ENCODE measurements at regions not wholly inside any gene's neighbourhood (a gene's known extent, or its start where the extent isn't known, plus 50 kb on each side); places are given as distances from the start of the nearest gene placed in this dataset.
A peak's percentile ranks its signal among the peaks of the same experiment; 100 is the strongest.

GRCh38 chr5:158276692-158277091 is 417.7 kb upstream of the CLINT1 start:
- peaks cover 12% of the 10 kb centered on the region; the same call in 1 of the 2 replicates for H3K4me1 ChIP-seq (ENCODE audit: insufficient read depth, low read length)
- H3K9me3 ChIP-seq (ENCODE audit: insufficient read depth, low read depth, low read length), result no peaks in the 10 kb centered on the region
- no peak overlapping the region for H3K9ac ChIP-seq (ENCODE audit: low read depth, low read length)
- H3K4me3 ChIP-seq (ENCODE audit: low read length), result no peak overlapping the region
- H3K27me3 ChIP-seq (ENCODE audit: insufficient read depth, low read length), result no peaks in the 10 kb centered on the region
- no peak overlapping the region for H3K27ac ChIP-seq (ENCODE audit: low read length)
- no peaks in the 10 kb centered on the region for H3K36me3 ChIP-seq (ENCODE audit: insufficient read depth, low read depth, low read length)

GRCh38 chr5:158275511-158275910 is 416.6 kb upstream of the CLINT1 start:
- Histone ChIP-seq H3K27me3 (ENCODE audit: insufficient read depth, low read length) (no peaks in the 10 kb centered on the region), H3K9me3 (ENCODE audit: insufficient read depth, low read depth, low read length) (no peaks in the 10 kb centered on the region), H3K36me3 (ENCODE audit: insufficient read depth, low read depth, low read length) (no peaks in the 10 kb centered on the region), H3K27ac (ENCODE audit: low read length) (no peak overlapping the region), H3K9ac (ENCODE audit: low read depth, low read length) (no peak overlapping the region), H3K4me3 (ENCODE audit: low read length) (no peak overlapping the region), H3K4me1 (ENCODE audit: insufficient read depth, low read length) (peaks cover 14% of the 10 kb centered on the region; the same call in 1 of the 2 replicates)

- no peaks in the 10 kb centered on the region for H3K36me3 ChIP-seq (ENCODE audit: insufficient read depth, low read depth, low read length)
Measured at GRCh38 chr5:158273035-158273434, 414.1 kb upstream of the CLINT1 start.

GRCh38 chr5:158272409-158272808 is 413.5 kb upstream of the CLINT1 start:
- H3K4me1 ChIP-seq (ENCODE audit: insufficient read depth, low read length), result peaks cover 14% of the 10 kb centered on the region; the same call in 1 of the 2 replicates
- no peaks in the 10 kb centered on the region; the same call in none of the 2 replicates for H3K9me3 ChIP-seq (ENCODE audit: insufficient read depth, low read depth, low read length)
- no peaks in the 10 kb centered on the region for H3K36me3 ChIP-seq (ENCODE audit: insufficient read depth, low read depth, low read length)
- peak overlapping the region; percentile 17; the same call in 1 of the 2 replicates for H3K4me3 ChIP-seq (ENCODE audit: low read length)
- no peak overlapping the region for H3K27ac ChIP-seq (ENCODE audit: low read length)
- H3K9ac ChIP-seq (ENCODE audit: low read depth, low read length), result no peak overlapping the region
- no peaks in the 10 kb centered on the region for H3K27me3 ChIP-seq (ENCODE audit: insufficient read depth, low read length)

More at GRCh38 chr5:158273035-158273434, 414.1 kb upstream of the CLINT1 start:
- Histone ChIP-seq H3K9me3 (ENCODE audit: insufficient read depth, low read depth, low read length) (no peaks in the 10 kb centered on the region), H3K4me1 (ENCODE audit: insufficient read depth, low read length) (peaks cover 14% of the 10 kb centered on the region; the same call in 1 of the 2 replicates), H3K27ac (ENCODE audit: low read length) (no peak overlapping the region), H3K27me3 (ENCODE audit: insufficient read depth, low read length) (no peaks in the 10 kb centered on the region), H3K9ac (ENCODE audit: low read depth, low read length) (no peak overlapping the region), H3K4me3 (ENCODE audit: low read length) (peak overlapping the region; percentile 17)

GRCh38 chr5:158270996-158271554 is 412.1 kb upstream of the CLINT1 start:
- H3K27me3 ChIP-seq (ENCODE audit: insufficient read depth, low read length), result no peaks in the 10 kb centered on the region
- no peak overlapping the region for H3K9ac ChIP-seq (ENCODE audit: low read depth, low read length)
- H3K9me3 ChIP-seq (ENCODE audit: insufficient read depth, low read depth, low read length), result no peaks in the 10 kb centered on the region; the same call in none of the 2 replicates
- H3K36me3 ChIP-seq (ENCODE audit: insufficient read depth, low read depth, low read length), result no peaks in the 10 kb centered on the region
- H3K4me1 ChIP-seq (ENCODE audit: insufficient read depth, low read length), result peaks cover 14% of the 10 kb centered on the region; the same call in 1 of the 2 replicates
- H3K4me3 ChIP-seq (ENCODE audit: low read length), result no peak overlapping the region
- no peak overlapping the region for H3K27ac ChIP-seq (ENCODE audit: low read length)

GRCh38 chr5:158268286-158268685 is 409.3 kb upstream of the CLINT1 start:
- H3K4me1 ChIP-seq (ENCODE audit: insufficient read depth, low read length), result peaks cover 9% of the 10 kb centered on the region; the same call in 1 of the 2 replicates
- no peak overlapping the region for H3K4me3 ChIP-seq (ENCODE audit: low read length)
- H3K36me3 ChIP-seq (ENCODE audit: insufficient read depth, low read depth, low read length), result no peaks in the 10 kb centered on the region
- no peaks in the 10 kb centered on the region; the same call in none of the 2 replicates for H3K9me3 ChIP-seq (ENCODE audit: insufficient read depth, low read depth, low read length)
- no peaks in the 10 kb centered on the region for H3K27me3 ChIP-seq (ENCODE audit: insufficient read depth, low read length)
- H3K27ac ChIP-seq (ENCODE audit: low read length), result no peak overlapping the region
- no peak overlapping the region for H3K9ac ChIP-seq (ENCODE audit: low read depth, low read length)

- no peaks in the 10 kb centered on the region for H3K27me3 ChIP-seq (ENCODE audit: insufficient read depth, low read length)
- H3K4me3 ChIP-seq (ENCODE audit: low read length), result no peak overlapping the region
- no peaks in the 10 kb centered on the region for H3K36me3 ChIP-seq (ENCODE audit: insufficient read depth, low read depth, low read length)
- H3K9me3 ChIP-seq (ENCODE audit: insufficient read depth, low read depth, low read length), result no peaks in the 10 kb centered on the region; the same call in none of the 2 replicates
- H3K4me1 ChIP-seq (ENCODE audit: insufficient read depth, low read length), result peaks cover 7% of the 10 kb centered on the region; the same call in 1 of the 2 replicates
- H3K27ac ChIP-seq (ENCODE audit: low read length), result no peak overlapping the region
- H3K9ac ChIP-seq (ENCODE audit: low read depth, low read length), result no peak overlapping the region
Measured at GRCh38 chr5:158267228-158267627, 408.3 kb upstream of the CLINT1 start.

- no peak overlapping the region for H3K4me3 ChIP-seq (ENCODE audit: low read length)
- H3K27ac ChIP-seq (ENCODE audit: low read length), result no peak overlapping the region
- H3K4me1 ChIP-seq (ENCODE audit: insufficient read depth, low read length), result no peaks in the 10 kb centered on the region; the same call in 1 of the 2 replicates
- H3K9me3 ChIP-seq (ENCODE audit: insufficient read depth, low read depth, low read length), result no peaks in the 10 kb centered on the region; the same call in none of the 2 replicates
- no peaks in the 10 kb centered on the region for H3K27me3 ChIP-seq (ENCODE audit: insufficient read depth, low read length)
- no peaks in the 10 kb centered on the region for H3K36me3 ChIP-seq (ENCODE audit: insufficient read depth, low read depth, low read length)
- no peak overlapping the region for H3K9ac ChIP-seq (ENCODE audit: low read depth, low read length)
Measured at GRCh38 chr5:158265931-158266700, 407.2 kb upstream of the CLINT1 start.

GRCh38 chr5:158265346-158265745 is 406.4 kb upstream of the CLINT1 start:
- no peaks in the 10 kb centered on the region for H3K4me1 ChIP-seq (ENCODE audit: insufficient read depth, low read length)
- H3K9ac ChIP-seq (ENCODE audit: low read depth, low read length), result no peak overlapping the region
- no peak overlapping the region for H3K4me3 ChIP-seq (ENCODE audit: low read length)
- no peaks in the 10 kb centered on the region for H3K27me3 ChIP-seq (ENCODE audit: insufficient read depth, low read length)
- H3K36me3 ChIP-seq (ENCODE audit: insufficient read depth, low read depth, low read length), result no peaks in the 10 kb centered on the region
- no peaks in the 10 kb centered on the region; the same call in none of the 2 replicates for H3K9me3 ChIP-seq (ENCODE audit: insufficient read depth, low read depth, low read length)
- no peak overlapping the region for H3K27ac ChIP-seq (ENCODE audit: low read length)

- Histone ChIP-seq H3K9ac (ENCODE audit: low read depth, low read length) (no peak overlapping the region), H3K4me3 (ENCODE audit: low read length) (no peak overlapping the region)
Measured at GRCh38 chr5:158264264-158264663, 405.3 kb upstream of the CLINT1 start.

GRCh38 chr5:158261674-158262367 is 402.9 kb upstream of the CLINT1 start:
- Histone ChIP-seq H3K27me3 (ENCODE audit: insufficient read depth, low read length) (no peaks in the 10 kb centered on the region), H3K9ac (ENCODE audit: low read depth, low read length) (no peak overlapping the region), H3K4me1 (ENCODE audit: insufficient read depth, low read length) (no peaks in the 10 kb centered on the region), H3K27ac (ENCODE audit: low read length) (no peak overlapping the region), H3K36me3 (ENCODE audit: insufficient read depth, low read depth, low read length) (no peaks in the 10 kb centered on the region), H3K4me3 (ENCODE audit: low read length) (no peak overlapping the region), H3K9me3 (ENCODE audit: insufficient read depth, low read depth, low read length) (no peaks in the 10 kb centered on the region)

More at GRCh38 chr5:158264264-158264663, 405.3 kb upstream of the CLINT1 start:
- H3K4me1 ChIP-seq (ENCODE audit: insufficient read depth, low read length), result no peaks in the 10 kb centered on the region
- no peaks in the 10 kb centered on the region for H3K36me3 ChIP-seq (ENCODE audit: insufficient read depth, low read depth, low read length)
- no peaks in the 10 kb centered on the region for H3K27me3 ChIP-seq (ENCODE audit: insufficient read depth, low read length)
- no peak overlapping the region for H3K27ac ChIP-seq (ENCODE audit: low read length)
- no peaks in the 10 kb centered on the region; the same call in none of the 2 replicates for H3K9me3 ChIP-seq (ENCODE audit: insufficient read depth, low read depth, low read length)

Measured in iPS-20b (cell line).